ENCODE measurements at regions not wholly inside any gene's neighbourhood (a gene's known extent, or its start where the extent isn't known, plus 50 kb on each side); places are given as distances from the start of the nearest gene placed in this dataset.

- DNase-seq: no peak
Measured at GRCh38 chr7:85630904-85631600, 444.2 kb upstream of the SEMA3D start.

DNA sequence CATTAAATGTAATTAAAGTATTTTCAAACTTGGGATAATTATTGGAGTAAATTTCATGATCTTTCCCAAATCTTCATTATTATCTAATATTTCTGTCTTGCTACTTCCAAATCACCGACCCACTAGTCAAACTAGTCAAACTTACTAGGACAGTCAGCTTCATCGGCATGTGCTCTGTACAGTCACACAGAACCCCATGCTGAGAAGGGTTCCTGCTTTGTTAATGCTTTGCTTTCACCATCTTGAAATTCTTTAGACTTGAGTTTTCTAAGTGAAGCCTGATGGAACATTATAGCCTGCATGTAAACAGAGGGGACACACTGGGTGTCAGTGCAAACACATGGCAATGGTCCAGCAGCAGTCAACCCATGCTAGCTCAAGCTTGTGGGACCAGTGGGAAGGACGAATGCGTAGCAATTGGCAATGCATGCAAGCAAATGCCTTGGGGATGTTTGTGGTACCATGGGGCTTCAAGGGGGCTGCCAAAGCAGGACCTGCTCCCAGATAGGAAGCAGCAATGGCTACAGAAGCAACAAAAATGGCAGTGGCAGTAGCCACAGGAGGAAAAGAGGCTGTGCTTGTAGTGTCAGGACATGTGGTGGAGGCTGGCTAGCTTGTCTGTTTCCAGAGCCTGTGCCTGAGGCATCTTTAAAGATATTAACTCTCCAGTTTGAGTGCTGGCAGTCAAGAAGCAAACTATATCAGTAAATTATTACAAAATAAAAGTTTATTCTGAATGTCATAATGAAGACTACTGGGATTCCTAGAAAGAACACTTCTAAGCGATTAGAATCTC, 441.1 kb upstream of the SEMA3D start:
- DNase-seq: no peak

- DNase-seq: no peak
Measured at GRCh38 chr7:85622059-85622458, 435.2 kb upstream of the SEMA3D start.

GRCh38 chr7:85620936-85621685, 434.3 kb upstream of the SEMA3D start:
- no peak for DNase-seq

DNA sequence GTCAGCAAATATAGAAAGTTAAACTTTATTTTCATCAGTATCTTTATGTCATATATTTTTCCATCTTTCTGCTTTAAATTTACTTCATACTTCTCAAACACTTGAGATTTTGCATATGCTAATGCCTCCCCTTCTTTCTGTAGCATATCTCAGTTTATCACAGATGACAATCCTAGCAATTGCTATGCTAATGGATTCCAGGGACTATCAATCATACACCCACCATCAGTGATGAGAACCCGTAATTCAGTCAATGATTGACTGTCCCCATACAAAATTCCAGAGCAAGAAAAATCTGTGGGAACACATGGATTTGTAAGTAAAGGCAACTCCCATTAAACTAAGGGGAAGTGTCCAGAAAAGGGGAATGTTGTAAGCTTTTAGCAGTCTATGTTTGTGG, 432.4 kb upstream of the SEMA3D start:
- no peak for DNase-seq

- DNase-seq: no peak
Measured at GRCh38 chr7:85614684-85615083, 427.8 kb upstream of the SEMA3D start.

DNA sequence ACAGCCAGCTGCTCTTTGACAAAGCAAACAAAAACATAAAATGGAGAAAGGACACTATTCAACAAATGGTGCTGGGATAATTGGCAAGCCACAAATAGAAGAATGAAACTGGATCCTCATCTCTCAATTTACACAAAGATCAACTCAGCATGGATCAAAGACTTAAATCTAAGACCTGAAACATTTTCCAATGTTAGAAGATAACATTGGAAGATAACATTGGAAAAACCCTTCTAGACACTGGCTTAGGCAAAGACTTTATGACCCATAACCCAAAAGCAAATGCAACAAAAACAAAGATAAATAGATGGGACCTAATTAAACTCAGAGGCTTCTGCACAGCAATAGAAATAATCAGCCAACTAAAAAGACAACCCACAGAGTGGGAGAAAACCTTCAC, 425.7 kb upstream of the SEMA3D start:
- no peak for DNase-seq

- DNase-seq: no peak
Measured at GRCh38 chr7:85608804-85609203, 421.9 kb upstream of the SEMA3D start.

DNA sequence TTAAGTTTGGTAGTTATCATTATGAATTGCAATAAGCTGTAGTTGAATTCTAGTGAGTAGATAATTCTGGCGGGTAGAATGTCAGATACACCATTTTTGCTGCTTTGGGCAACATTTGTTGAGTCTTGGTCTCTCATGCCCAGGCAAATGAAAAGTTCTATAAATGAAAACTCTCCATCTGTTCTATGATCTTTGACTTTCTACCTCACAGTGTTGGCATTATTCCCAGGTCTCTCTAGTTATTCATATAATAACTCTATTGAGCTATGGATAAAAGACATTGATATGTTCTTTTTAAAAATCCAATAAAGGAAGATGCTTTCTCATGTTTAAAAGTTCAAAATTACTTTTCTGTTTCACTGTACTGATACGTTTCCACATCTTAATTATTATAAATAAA, 415.3 kb upstream of the SEMA3D start:
- no peak for DNase-seq

- no peak for DNase-seq
Measured at GRCh38 chr7:85600395-85600794, 413.5 kb upstream of the SEMA3D start.

DNA sequence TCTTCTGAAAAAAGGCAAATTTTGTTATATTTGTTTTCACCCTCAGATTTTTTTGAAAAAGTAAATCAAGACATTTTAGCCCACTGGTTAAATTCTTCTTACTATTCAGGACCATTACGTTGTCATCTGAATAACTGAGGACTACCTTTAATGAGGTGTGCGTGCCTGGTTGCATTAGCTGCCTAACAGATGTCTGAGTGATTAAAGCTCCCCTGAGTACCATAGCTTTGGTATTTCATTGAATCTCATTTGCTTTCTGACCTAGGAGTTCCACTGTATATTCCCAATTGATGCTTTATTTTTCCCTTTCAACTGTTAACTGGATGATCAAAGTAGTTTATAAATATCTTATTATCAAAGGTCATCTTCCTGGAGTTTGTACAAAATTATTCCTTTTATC, 410.0 kb upstream of the SEMA3D start:
- no peak for DNase-seq

DNA sequence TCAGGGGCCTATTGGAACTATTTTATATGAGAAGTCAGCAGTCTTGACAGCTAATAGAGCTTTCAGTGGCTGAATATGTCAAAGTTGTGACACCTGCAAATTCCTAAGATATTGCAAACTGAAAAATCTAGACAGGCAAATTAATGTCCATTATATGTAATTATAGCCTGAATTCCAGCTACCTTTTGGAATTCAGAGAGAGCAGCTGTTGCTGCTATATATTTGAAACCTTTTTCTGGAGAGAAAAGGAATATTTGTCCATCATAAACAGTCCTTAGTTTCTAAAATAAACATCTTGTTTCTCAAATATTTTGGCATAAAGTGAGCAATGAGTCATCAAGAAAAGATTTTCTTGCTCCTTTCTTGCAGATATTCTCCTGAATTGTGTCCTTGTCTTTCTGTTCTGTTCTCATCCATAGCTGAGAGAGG, 408.9 kb upstream of the SEMA3D start:
- no peak for DNase-seq

GRCh38 chr7:85593355-85593754, 406.5 kb upstream of the SEMA3D start:
- DNase-seq: no peak

- DNase-seq: no peak
Measured at GRCh38 chr7:85587785-85588184, 400.9 kb upstream of the SEMA3D start.

- no peak for DNase-seq
Measured at GRCh38 chr7:85586091-85586490, 399.2 kb upstream of the SEMA3D start.

- no peak for DNase-seq
Measured at GRCh38 chr7:85583131-85583953, 396.5 kb upstream of the SEMA3D start.

DNA sequence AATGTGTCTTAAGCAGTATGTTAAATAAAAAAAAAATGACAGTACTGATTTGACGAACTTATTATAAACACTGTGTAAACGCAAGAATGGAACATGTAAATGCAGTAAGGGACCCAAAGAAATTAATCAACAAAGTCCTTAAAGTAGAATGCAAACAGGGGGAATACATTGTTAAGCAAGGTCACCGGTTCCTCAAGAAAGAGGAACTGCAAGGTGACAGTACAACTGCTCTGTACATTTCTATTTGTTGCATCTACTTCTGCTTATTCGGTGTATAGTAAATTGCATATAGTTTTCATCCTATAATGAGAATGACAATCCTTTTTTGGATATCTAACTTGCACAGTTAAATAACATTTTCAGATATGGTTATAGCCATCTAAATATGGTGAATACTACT, 387.0 kb upstream of the SEMA3D start:
- no peak for DNase-seq

DNA sequence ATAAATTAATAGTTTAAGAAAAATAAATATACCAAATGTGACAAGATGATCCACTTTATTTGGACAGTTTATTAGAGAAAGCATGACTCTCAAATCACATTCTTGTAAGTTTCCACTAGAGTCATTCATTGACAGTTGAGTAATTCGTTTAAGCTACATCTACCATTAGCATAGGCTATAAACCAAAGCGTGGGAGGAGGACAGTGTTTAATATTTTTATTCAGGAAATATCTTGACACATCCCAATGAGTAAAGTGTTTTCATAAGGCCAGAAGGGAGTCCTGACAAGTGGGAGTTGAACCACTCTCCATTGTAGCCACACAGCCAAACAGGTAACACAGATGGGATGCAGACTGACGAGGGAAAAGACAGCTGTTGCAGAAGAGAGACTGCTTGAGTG, 386.5 kb upstream of the SEMA3D start:
- no peak for DNase-seq

DNA sequence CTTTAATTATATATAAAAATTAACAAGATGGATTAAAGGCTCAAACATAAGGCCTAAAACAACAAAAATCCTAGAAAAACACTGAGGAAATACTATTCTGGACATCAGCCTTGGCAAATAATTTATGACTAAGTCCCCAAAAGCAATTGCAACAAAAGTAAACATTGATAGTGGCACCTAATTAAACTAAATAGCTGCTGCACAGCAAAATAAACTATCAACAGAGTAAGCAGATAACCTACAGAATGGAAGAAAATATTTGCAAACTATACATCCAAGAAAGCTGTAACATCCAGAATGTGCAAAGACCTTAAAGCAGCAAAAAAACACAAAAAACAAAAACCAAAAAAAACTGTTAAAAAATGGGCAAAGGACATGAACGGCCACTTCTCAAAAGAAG, 384.0 kb upstream of the SEMA3D start:
- no peak for DNase-seq

DNA sequence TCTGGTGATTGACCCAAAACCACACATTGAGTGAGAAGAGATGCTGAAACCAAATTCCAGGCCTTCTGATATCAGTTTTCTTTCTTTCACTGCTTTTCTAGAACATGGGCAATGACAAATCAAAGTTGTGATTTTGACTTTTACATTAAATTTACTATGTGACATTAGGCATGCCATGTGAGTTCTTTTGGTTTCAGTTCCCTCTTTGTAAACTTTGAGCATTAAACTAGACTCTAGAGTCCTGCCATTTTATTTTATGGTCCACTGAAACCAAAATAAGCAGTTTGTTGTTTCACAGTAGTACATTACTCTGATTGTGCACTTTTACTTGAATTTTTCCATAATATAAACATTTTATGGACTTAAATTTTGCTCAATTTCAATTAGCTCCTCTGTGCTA, 381.1 kb upstream of the SEMA3D start:
- DNase-seq: no peak

DNA sequence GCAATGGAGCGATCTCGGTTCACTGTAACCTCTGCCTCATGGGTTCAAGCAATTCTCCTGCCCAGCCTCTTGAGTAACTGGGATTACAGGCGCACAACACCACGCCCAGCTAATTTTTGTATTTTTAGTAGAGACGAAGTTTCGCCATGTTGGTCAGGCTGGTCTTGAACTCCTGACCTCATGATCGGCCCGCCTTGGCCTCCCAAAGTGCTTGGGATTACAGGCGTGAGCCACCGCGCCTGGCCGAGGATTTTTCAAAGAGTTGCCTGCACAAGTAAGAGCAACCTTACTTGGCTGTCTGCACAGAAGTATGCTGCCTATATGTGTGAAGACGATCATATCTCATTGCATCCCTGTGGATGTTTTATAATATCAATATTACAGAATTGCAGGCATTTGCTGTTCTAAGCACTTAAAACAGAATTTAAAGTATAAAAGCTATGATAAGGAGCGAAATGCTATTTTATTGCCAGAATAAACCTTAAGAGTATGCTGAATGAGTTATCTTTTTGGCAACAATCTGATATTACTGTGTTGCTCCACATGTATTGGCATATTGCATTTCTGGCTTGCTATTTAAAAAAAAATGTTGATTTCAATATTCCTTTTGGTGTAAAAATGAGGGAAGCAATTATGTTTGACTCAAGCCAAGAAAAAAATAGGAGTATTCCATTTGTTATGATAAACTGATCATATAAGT, 379.4 kb upstream of the SEMA3D start:
- DNase-seq: no peak

DNA sequence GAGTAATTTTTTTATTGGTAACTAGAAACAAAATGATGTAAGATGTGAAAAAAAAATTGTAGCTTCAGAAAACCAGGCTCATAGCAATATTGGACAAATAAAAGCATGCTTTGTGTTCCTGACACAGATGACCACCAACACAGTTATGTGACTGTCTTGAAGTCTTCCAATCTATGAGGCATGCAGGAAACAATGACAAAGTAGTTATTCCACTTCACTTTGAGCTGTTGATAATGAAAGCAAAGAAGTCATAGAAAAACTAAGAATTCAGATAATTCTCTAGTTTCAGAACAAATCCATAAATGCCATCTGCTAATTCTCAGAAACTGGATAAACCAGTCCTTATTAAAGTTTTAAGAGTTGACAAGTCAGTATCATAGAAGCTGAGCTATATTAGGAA, 378.4 kb upstream of the SEMA3D start:
- no peak for DNase-seq

Data from right forelimb (tissue), 1 donor.